Left ventricle myocardium superior (tissue), 1 donor: ENCODE measurements at regions not wholly inside any gene's neighbourhood (a gene's known extent, or its start where the extent isn't known, plus 50 kb on each side); places are given as distances from the start of the nearest gene placed in this dataset.

ENCODE experiments used
- ATAC-seq: fragments of 200-7000 bp; cut with Tn5 transposase; one replicate; pipeline ENCODE4 v1.9.1; 2020; ENCODE audit warnings: mild to moderate bottlenecking, moderate library complexity
- DNase-seq: peaks from one replicate; pipeline ENCODE4 v3.0.0-alpha.2; 2020
- intact Hi-C: fragments of 100-400 bp; cut with micrococcal nuclease; formaldehyde crosslinking; loops from one replicate; pipeline ENCODE4 v1.11.0; 2022
- donor health status: DM: no; HTN: yes; CAD: no; lungs with severe emphysema.

GRCh38 chr6:19444481-19444880, 392.7 kb upstream of the ID4 start:
- intact Hi-C loops: no loop called here
- ATAC-seq: no peak
- no peak for DNase-seq

- DNase-seq (no peak), ATAC-seq (no peak)
- intact Hi-C loops: no loop called here
These were observed 390.6 kb upstream of the ID4 start for GRCh38 chr6:19446570-19446969.

GRCh38 chr6:19450651-19451050, 386.5 kb upstream of the ID4 start:
- intact Hi-C loops: no loop called here
- no peak for ATAC-seq
- DNase-seq: no peak

GRCh38 chr6:19452495-19452894, 384.7 kb upstream of the ID4 start:
- ATAC-seq (no peak), DNase-seq (no peak)
- intact Hi-C loops: no loop called here

GRCh38 chr6:19454001-19454720, 383.0 kb upstream of the ID4 start:
- ATAC-seq: no peak
- DNase-seq: no peak
- intact Hi-C loops: no loop called here

- no peak for ATAC-seq
- DNase-seq: no peak
- intact Hi-C loops: no loop called here
These were observed 382.3 kb upstream of the ID4 start for GRCh38 chr6:19454721-19455392.

- DNase-seq (no peak), ATAC-seq (peak; percentile 73)
- intact Hi-C loops: no loop called here
These were observed 373.9 kb upstream of the ID4 start for GRCh38 chr6:19463250-19463649.

- no peak for DNase-seq
- no peak for ATAC-seq
- intact Hi-C loops: no loop called here
These were observed 373.2 kb upstream of the ID4 start for GRCh38 chr6:19463925-19464324.

- no peak for ATAC-seq
- DNase-seq: no peak
- intact Hi-C loops: no loop called here
These were observed 371.9 kb upstream of the ID4 start for GRCh38 chr6:19465256-19465655.

GRCh38 chr6:19465760-19466159, 371.4 kb upstream of the ID4 start:
- intact Hi-C loops: no loop called here
- no peak for ATAC-seq
- DNase-seq: no peak

GRCh38 chr6:19470333-19470732, 366.8 kb upstream of the ID4 start:
- DNase-seq (no peak), ATAC-seq (no peak)
- intact Hi-C loops: no loop called here

GRCh38 chr6:19472153-19472552, 365.0 kb upstream of the ID4 start:
- ATAC-seq (no peak), DNase-seq (no peak)
- intact Hi-C loops: no loop called here

- DNase-seq: no peak
- intact Hi-C loops: no loop called here
- no peak for ATAC-seq
These were observed 364.3 kb upstream of the ID4 start for GRCh38 chr6:19472850-19473249.

GRCh38 chr6:19477563-19477962, 359.6 kb upstream of the ID4 start:
- DNase-seq (no peak), ATAC-seq (no peak)
- intact Hi-C loops: no loop called here

GRCh38 chr6:19478273-19478672, 358.9 kb upstream of the ID4 start:
- intact Hi-C loops: no loop called here
- DNase-seq (no peak), ATAC-seq (no peak)

GRCh38 chr6:19478992-19479391, 358.2 kb upstream of the ID4 start:
- ATAC-seq (no peak), DNase-seq (no peak)
- intact Hi-C loops: no loop called here

GRCh38 chr6:19479551-19479950, 357.6 kb upstream of the ID4 start:
- intact Hi-C loops: no loop called here
- ATAC-seq (no peak), DNase-seq (no peak)

GRCh38 chr6:19492636-19493405, 344.3 kb upstream of the ID4 start:
- intact Hi-C loops: no loop called here
- DNase-seq: no peak

GRCh38 chr6:19501737-19502245, 335.4 kb upstream of the ID4 start:
- ATAC-seq: no peak
- no peak for DNase-seq
- intact Hi-C loops: no loop called here

More at GRCh38 chr6:19492636-19493405, 344.3 kb upstream of the ID4 start:
- no peak for ATAC-seq

GRCh38 chr6:19502301-19502700, 334.9 kb upstream of the ID4 start:
- intact Hi-C loops: no loop called here
- no peak for ATAC-seq
- DNase-seq: no peak
